Stimulated activated CD4-positive, alpha-beta T cell treated with anti-CD3 and anti-CD28 coated beads, TNF-alpha, amount 100 ng/mL, for 1 hour (primary cell): ENCODE measurements at regions not wholly inside any gene's neighbourhood (a gene's known extent, or its start where the extent isn't known, plus 50 kb on each side); places are given as distances from the start of the nearest gene placed in this dataset.

Experiments
- DNase-seq, 3 donors: peaks; one replicate each; pipeline ENCODE4 v3.0.0-alpha.2; 2020; ENCODE audit warnings: low read depth in 3 of 3, low spot score in 1 of 3

GRCh38 chr4:128364565-128364964, 77.0 kb upstream of the PGRMC2 start:
- no peak for DNase-seq

GRCh38 chr4:128363966-128364365, 76.4 kb upstream of the PGRMC2 start:
- DNase-seq: no peak

- DNase-seq: no peak
Observed at GRCh38 chr4:128362760-128363159, 75.1 kb upstream of the PGRMC2 start.

GRCh38 chr4:128359422-128359821, 71.8 kb upstream of the PGRMC2 start:
- no peak for DNase-seq

GRCh38 chr4:128358913-128359279, 71.3 kb upstream of the PGRMC2 start:
- no peak for DNase-seq

- no peak for DNase-seq
Observed at GRCh38 chr4:128358231-128358912, 70.8 kb upstream of the PGRMC2 start.

GRCh38 chr4:128357286-128357685, 69.7 kb upstream of the PGRMC2 start:
- DNase-seq: no peak

- DNase-seq: no peak
Observed at GRCh38 chr4:128355305-128355704, 67.7 kb upstream of the PGRMC2 start.

GRCh38 chr4:128354205-128354821, 66.7 kb upstream of the PGRMC2 start:
- no peak for DNase-seq

- no peak for DNase-seq
Observed at GRCh38 chr4:128353791-128354190, 66.2 kb upstream of the PGRMC2 start.

GRCh38 chr4:128351502-128351901, 63.9 kb upstream of the PGRMC2 start:
- DNase-seq: no peak

GRCh38 chr4:128350449-128351045, 62.9 kb upstream of the PGRMC2 start:
- DNase-seq: no peak

- no peak for DNase-seq
Observed at GRCh38 chr4:128349921-128350320, 62.3 kb upstream of the PGRMC2 start.

GRCh38 chr4:128347930-128348660, 60.5 kb upstream of the PGRMC2 start:
- DNase-seq: no peak

GRCh38 chr4:128347175-128347868, 59.7 kb upstream of the PGRMC2 start:
- no peak for DNase-seq

- DNase-seq: no peak
Observed at GRCh38 chr4:128346054-128346716, 58.6 kb upstream of the PGRMC2 start.

- no peak for DNase-seq
Observed at GRCh38 chr4:128345650-128346049, 58.0 kb upstream of the PGRMC2 start.

- DNase-seq: no peak
Observed at GRCh38 chr4:128342762-128343161, 55.1 kb upstream of the PGRMC2 start.

GRCh38 chr4:128341634-128342033, 54.0 kb upstream of the PGRMC2 start:
- DNase-seq: no peak

GRCh38 chr4:128338634-128339355, 51.2 kb upstream of the PGRMC2 start:
- DNase-seq: no peak
